T-helper 17 cell (primary cell): ENCODE measurements at regions not wholly inside any gene's neighbourhood (a gene's known extent, or its start where the extent isn't known, plus 50 kb on each side); places are given as distances from the start of the nearest gene placed in this dataset.
A peak's percentile ranks its signal among the peaks of the same experiment; 100 is the strongest.

Source experiments
- ATAC-seq: fragments of 150-1000 bp; cut with Tn5 transposase; 2 replicates; pipeline ENCODE4 v1.10.0; 2021; ENCODE audit warnings: mild to moderate bottlenecking, moderate library complexity
- DNase-seq, 3 donors: peaks; one replicate each; pipeline versions ENCODE4 v3.0.0 to v3.0.0-alpha.2; 2020 to 2021
- H3K9me3 ChIP-seq: one replicate; pipeline ENCODE4 v1.7.0; 2013; ENCODE audit warnings: low read length, mild to moderate bottlenecking; ENCODE audit not compliant: control insufficient read depth, poor library complexity, severe bottlenecking
- H3K27ac Mint-ChIP-seq: one replicate; pipeline ENCODE4 v1.8.0; 2022; ENCODE audit warnings: mild to moderate bottlenecking, moderate library complexity, mixed read lengths
- H3K27me3 Mint-ChIP-seq: one replicate; pipeline ENCODE4 v1.8.0; 2022; ENCODE audit warnings: mixed read lengths
- H3K36me3 Mint-ChIP-seq: one replicate; pipeline ENCODE4 v1.8.0; 2022; ENCODE audit warnings: low read depth, mixed read lengths
- H3K4me1 Mint-ChIP-seq: one replicate; pipeline ENCODE4 v1.8.0; 2022; ENCODE audit warnings: mild to moderate bottlenecking, mixed read lengths
- H3K4me3 Mint-ChIP-seq: one replicate; pipeline ENCODE4 v1.8.0; 2022; ENCODE audit warnings: mild to moderate bottlenecking, moderate library complexity, mixed read lengths

GRCh38 chr2:118243031-118243430, 154.8 kb downstream of the INSIG2 start:
- H3K4me1 Mint-ChIP-seq = no peaks in the 10 kb centered on the region
- ATAC-seq (no peak), DNase-seq (no peak)

DNA sequence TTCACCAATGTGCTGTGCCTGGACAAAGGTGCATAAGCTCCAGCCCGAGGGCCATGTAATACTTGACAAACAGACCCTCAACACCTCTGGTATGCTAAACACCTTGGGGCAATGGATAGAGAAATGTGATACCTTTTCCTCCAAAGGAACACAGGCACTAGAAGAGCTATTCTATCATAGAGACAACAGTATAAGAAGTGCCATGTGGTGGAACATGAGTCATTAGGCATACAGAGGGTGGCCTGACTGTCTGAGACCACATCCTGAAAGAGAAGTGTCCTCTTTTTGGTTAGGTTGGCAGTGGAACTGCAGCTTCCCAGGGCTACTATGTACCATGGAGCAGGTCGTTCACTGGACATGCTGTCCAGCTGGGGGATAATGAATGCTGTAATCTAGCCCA, 153.9 kb downstream of the INSIG2 start:
- H3K4me3 Mint-ChIP-seq = no peak overlapping the region
- H3K4me1 Mint-ChIP-seq = no peaks in the 10 kb centered on the region
- H3K9me3 ChIP-seq = peaks cover 4% of the 10 kb centered on the region
- H3K27ac Mint-ChIP-seq = no peak overlapping the region
- DNase-seq = no peak
- H3K27me3 Mint-ChIP-seq = peaks cover 66% of the 10 kb centered on the region
- peaks cover under 1% of the 10 kb centered on the region for H3K36me3 Mint-ChIP-seq
- ATAC-seq = no peak

More at GRCh38 chr2:118243031-118243430, 154.8 kb downstream of the INSIG2 start:
- peaks cover 4% of the 10 kb centered on the region for H3K9me3 ChIP-seq
- Mint-ChIP-seq H3K27ac (no peak overlapping the region), H3K36me3 (no peaks in the 10 kb centered on the region), H3K4me3 (no peak overlapping the region), H3K27me3 (peaks cover 64% of the 10 kb centered on the region)

- no peaks in the 10 kb centered on the region for H3K4me1 Mint-ChIP-seq
- H3K4me3 Mint-ChIP-seq = no peak overlapping the region
- peaks cover 2% of the 10 kb centered on the region for H3K36me3 Mint-ChIP-seq
- ATAC-seq = no peak
- DNase-seq = no peak
- H3K9me3 ChIP-seq = peaks cover 4% of the 10 kb centered on the region
- H3K27me3 Mint-ChIP-seq = peaks cover 56% of the 10 kb centered on the region
- H3K27ac Mint-ChIP-seq = no peak overlapping the region
These were observed 152.9 kb downstream of the INSIG2 start for GRCh38 chr2:118241128-118241527.

DNA sequence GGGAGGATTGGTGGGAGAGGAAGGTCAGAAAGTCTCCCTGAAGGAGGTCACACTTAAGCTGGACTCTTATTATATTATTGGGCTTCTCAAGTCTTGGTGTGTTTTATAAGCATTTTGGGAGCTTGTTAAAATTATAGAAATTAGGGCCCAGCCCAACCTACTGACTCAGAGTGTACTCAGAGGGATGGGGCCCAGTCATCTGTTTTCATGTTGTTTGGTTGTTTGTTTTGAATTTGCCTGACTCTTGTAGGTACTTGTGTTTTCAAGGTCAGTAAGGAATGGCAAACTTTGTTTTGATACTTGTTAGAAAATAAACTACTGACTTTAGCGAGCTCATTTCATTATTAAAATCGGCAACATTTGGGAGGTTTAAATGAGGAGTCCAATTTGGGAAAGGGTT, 152.0 kb downstream of the INSIG2 start:
- Mint-ChIP-seq H3K4me1 (no peaks in the 10 kb centered on the region), H3K4me3 (no peak overlapping the region), H3K27me3 (peaks cover 50% of the 10 kb centered on the region), H3K36me3 (peaks cover 2% of the 10 kb centered on the region), H3K27ac (no peak overlapping the region)
- DNase-seq (no peak), ATAC-seq (no peak)
- peaks cover 4% of the 10 kb centered on the region for H3K9me3 ChIP-seq

DNA sequence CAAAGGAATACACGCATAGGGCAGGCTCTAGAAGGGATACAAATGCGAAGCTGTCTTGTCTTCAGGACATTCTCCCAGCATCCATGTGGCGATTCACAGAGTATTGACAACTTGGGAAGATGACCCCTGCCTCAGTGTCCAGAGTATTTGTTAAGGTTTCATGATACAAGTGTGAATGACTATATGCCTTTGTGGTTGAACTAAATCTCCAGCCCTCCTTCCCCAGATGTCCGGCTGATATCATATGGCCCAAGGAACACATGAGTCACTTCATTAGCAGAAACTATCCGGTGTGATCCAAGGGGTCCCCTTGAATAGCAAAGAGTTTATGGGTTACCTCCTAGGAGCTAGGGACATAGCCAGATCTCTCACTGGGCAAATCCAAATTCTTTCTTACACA, 151.0 kb downstream of the INSIG2 start:
- H3K9me3 ChIP-seq = peaks cover 4% of the 10 kb centered on the region
- Mint-ChIP-seq H3K27ac (no peak overlapping the region), H3K4me1 (no peaks in the 10 kb centered on the region), H3K4me3 (no peak overlapping the region), H3K27me3 (peaks cover 46% of the 10 kb centered on the region), H3K36me3 (peaks cover 2% of the 10 kb centered on the region)
- DNase-seq (no peak), ATAC-seq (no peak)

DNA sequence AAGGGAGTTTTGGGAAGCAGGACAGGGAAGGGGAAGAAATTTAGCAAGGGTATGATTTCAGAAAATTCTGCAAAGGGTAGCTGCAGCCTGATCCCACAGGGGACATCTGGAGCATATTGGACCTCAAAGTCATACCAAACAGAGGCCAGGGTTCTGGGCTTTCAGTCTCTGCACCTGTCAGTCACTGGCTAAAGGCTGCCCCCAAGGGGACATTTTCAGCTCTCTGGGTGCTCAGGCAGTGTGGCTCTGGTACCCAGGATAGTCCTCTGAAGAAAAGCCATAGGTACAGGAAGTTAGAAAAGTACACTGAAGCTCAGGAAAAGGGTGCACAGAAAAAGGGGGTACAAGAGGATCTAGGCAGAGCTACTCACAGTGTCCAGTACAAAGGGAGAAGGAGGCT, 149.2 kb downstream of the INSIG2 start:
- ATAC-seq = no peak
- no peaks in the 10 kb centered on the region for H3K4me1 Mint-ChIP-seq
- peaks cover 2% of the 10 kb centered on the region for H3K36me3 Mint-ChIP-seq
- DNase-seq = no peak
- H3K9me3 ChIP-seq = peaks cover 4% of the 10 kb centered on the region
- H3K4me3 Mint-ChIP-seq = no peak overlapping the region
- H3K27ac Mint-ChIP-seq = no peak overlapping the region
- H3K27me3 Mint-ChIP-seq = peaks cover 45% of the 10 kb centered on the region

- Mint-ChIP-seq H3K27me3 (peaks cover 64% of the 10 kb centered on the region), H3K27ac (no peak overlapping the region), H3K36me3 (peaks cover 2% of the 10 kb centered on the region), H3K4me3 (no peak overlapping the region), H3K4me1 (peaks cover 2% of the 10 kb centered on the region)
- DNase-seq (no peak), ATAC-seq (no peak)
- H3K9me3 ChIP-seq = no peaks in the 10 kb centered on the region
These were observed 144.5 kb downstream of the INSIG2 start for GRCh38 chr2:118232796-118233195.

GRCh38 chr2:118232391-118232790, 144.1 kb downstream of the INSIG2 start:
- Mint-ChIP-seq H3K4me3 (no peak overlapping the region), H3K27ac (no peak overlapping the region), H3K4me1 (peaks cover 2% of the 10 kb centered on the region), H3K27me3 (peaks cover 64% of the 10 kb centered on the region), H3K36me3 (peaks cover 2% of the 10 kb centered on the region)
- H3K9me3 ChIP-seq = no peaks in the 10 kb centered on the region
- ATAC-seq = no peak
- no peak for DNase-seq

GRCh38 chr2:118231759-118232158, 143.5 kb downstream of the INSIG2 start:
- no peak for ATAC-seq
- H3K27me3 Mint-ChIP-seq = peaks cover 69% of the 10 kb centered on the region
- peaks cover 2% of the 10 kb centered on the region for H3K4me1 Mint-ChIP-seq

GRCh38 chr2:118227698-118228508, 139.6 kb downstream of the INSIG2 start:
- no peak for DNase-seq

More at GRCh38 chr2:118231759-118232158, 143.5 kb downstream of the INSIG2 start:
- Mint-ChIP-seq H3K4me3 (no peak overlapping the region), H3K27ac (no peak overlapping the region), H3K36me3 (no peaks in the 10 kb centered on the region)
- no peak for DNase-seq
- H3K9me3 ChIP-seq = no peaks in the 10 kb centered on the region

DNA sequence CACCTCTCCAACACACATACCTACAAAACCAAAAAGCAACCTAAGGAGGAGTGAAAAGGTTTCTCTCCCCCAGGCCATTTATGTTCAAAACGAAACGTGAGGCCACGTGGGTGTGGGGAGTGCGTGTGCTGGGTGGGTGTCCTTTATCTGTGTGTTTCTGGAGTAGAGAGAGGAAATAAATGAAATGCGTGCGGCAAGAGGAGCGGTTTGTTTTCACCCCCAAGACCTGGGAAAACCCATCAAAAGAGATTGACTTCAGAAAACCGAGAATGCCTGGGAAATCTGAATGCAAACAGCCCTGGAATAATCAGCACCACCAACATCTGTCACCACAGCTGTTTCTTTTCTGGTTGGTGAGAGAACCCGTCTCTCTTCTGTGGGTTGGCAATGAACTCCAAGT, 137.4 kb downstream of the INSIG2 start:
- Mint-ChIP-seq H3K27me3 (peaks cover 91% of the 10 kb centered on the region), H3K36me3 (peaks cover 5% of the 10 kb centered on the region), H3K4me3 (no peak overlapping the region), H3K27ac (no peak overlapping the region), H3K4me1 (peaks cover 18% of the 10 kb centered on the region)
- DNase-seq = no peak
- no peaks in the 10 kb centered on the region for H3K9me3 ChIP-seq
- no peak for ATAC-seq

More at GRCh38 chr2:118227698-118228508, 139.6 kb downstream of the INSIG2 start:
- H3K27me3 Mint-ChIP-seq = peaks cover 83% of the 10 kb centered on the region
- no peak overlapping the region for H3K27ac Mint-ChIP-seq
- H3K4me1 Mint-ChIP-seq = peaks cover 15% of the 10 kb centered on the region
- ATAC-seq = no peak
- H3K36me3 Mint-ChIP-seq = peaks cover 2% of the 10 kb centered on the region
- no peaks in the 10 kb centered on the region for H3K9me3 ChIP-seq
- H3K4me3 Mint-ChIP-seq = no peak overlapping the region

- no peaks in the 10 kb centered on the region for H3K9me3 ChIP-seq
- Mint-ChIP-seq H3K27me3 (peaks cover 87% of the 10 kb centered on the region), H3K27ac (no peak overlapping the region), H3K36me3 (peaks cover 5% of the 10 kb centered on the region), H3K4me3 (peak overlapping the region; percentile 71), H3K4me1 (peaks cover 18% of the 10 kb centered on the region)
- peak; percentile 25 for ATAC-seq
- DNase-seq = no peak
These were observed 136.6 kb downstream of the INSIG2 start for GRCh38 chr2:118224895-118225311.

- ATAC-seq (peak; percentile 54), DNase-seq (peak in 2 of 3 donors; percentile 7 to 14)
- H3K4me3 Mint-ChIP-seq = peak overlapping the region; percentile 84
- peaks cover 87% of the 10 kb centered on the region for H3K27me3 Mint-ChIP-seq
- H3K27ac Mint-ChIP-seq = peak overlapping the region; percentile 71
- no peaks in the 10 kb centered on the region for H3K9me3 ChIP-seq
- peaks cover 5% of the 10 kb centered on the region for H3K36me3 Mint-ChIP-seq
- H3K4me1 Mint-ChIP-seq = peaks cover 18% of the 10 kb centered on the region
These were observed 136.0 kb downstream of the INSIG2 start for GRCh38 chr2:118223992-118224894.
